Calu3 (cell line): ENCODE measurements at regions not wholly inside any gene's neighbourhood (a gene's known extent, or its start where the extent isn't known, plus 50 kb on each side); places are given as distances from the start of the nearest gene placed in this dataset.

Source experiments
- BruUV-seq: library from RNA; stranded (reverse); fragments of 400-500 nt; replicated peaks from 2 replicates; lab custom pipeline; 2021; lab: Mats Ljungman, UMichigan
- CTCF ChIA-PET: fragments of 300-600 bp; sonication (Branson Sonifier 250); formaldehyde crosslinking; loops from one replicate; lab custom pipeline; 2022; ENCODE audit warnings: antibody characterized with exemption; lab: Charles Lee
- DNase-seq: peaks from one replicate; pipeline ENCODE4 v3.0.0; 2022
- H3K27ac Mint-ChIP-seq: one replicate; pipeline ENCODE4 v1.8.0; 2022; ENCODE audit warnings: mixed read lengths; ENCODE audit not compliant: unreplicated experiment
- H3K27me3 Mint-ChIP-seq: one replicate; pipeline ENCODE4 v1.8.0; 2022; ENCODE audit warnings: mixed read lengths; ENCODE audit not compliant: unreplicated experiment
- H3K36me3 Mint-ChIP-seq: one replicate; pipeline ENCODE4 v1.8.0; 2022; ENCODE audit warnings: mild to moderate bottlenecking, moderate library complexity, mixed read lengths; ENCODE audit not compliant: insufficient read depth, unreplicated experiment
- H3K4me1 Mint-ChIP-seq: one replicate; pipeline ENCODE4 v1.8.0; 2022; ENCODE audit warnings: mild to moderate bottlenecking, low read depth, mixed read lengths; ENCODE audit not compliant: unreplicated experiment
- H3K4me3 Mint-ChIP-seq: one replicate; pipeline ENCODE4 v1.8.0; 2022; ENCODE audit warnings: mild to moderate bottlenecking, low read depth, moderate library complexity, mixed read lengths; ENCODE audit not compliant: unreplicated experiment
- H3K9me3 Mint-ChIP-seq: one replicate; pipeline ENCODE4 v1.8.0; 2022; ENCODE audit warnings: low read depth, mixed read lengths; ENCODE audit not compliant: unreplicated experiment
- CTCF ChIP-seq: fragments of 200-600 bp; IDR thresholded peaks from one replicate; pipeline ENCODE4 v1.8.0; 2022; ENCODE audit warnings: antibody characterized with exemption; ENCODE audit not compliant: unreplicated experiment
- intact Hi-C: fragments of 100-400 bp; cut with micrococcal nuclease; formaldehyde crosslinking; loops from one replicate; pipeline ENCODE4 v1.10.0; 2022; ENCODE audit not compliant: unreplicated experiment

GRCh38 chr2:8422450-8422800 is 259.4 kb upstream of the ID2 start:
- Mint-ChIP-seq H3K27me3 (no peaks in the 10 kb centered on the region), H3K9me3 (no peaks in the 10 kb centered on the region), H3K27ac (no peak overlapping the region), H3K36me3 (no peaks in the 10 kb centered on the region), H3K4me3 (no peak overlapping the region), H3K4me1 (peaks cover under 1% of the 10 kb centered on the region)
- CTCF ChIA-PET: no interaction called here
- TF ChIP-seq CTCF: no peak
- intact Hi-C loops: no loop called here
- no peak for DNase-seq
- BruUV-seq: no TSS peak

- CTCF ChIA-PET: no interaction called here
- no peaks in the 10 kb centered on the region for H3K9me3 Mint-ChIP-seq
- no peak for TF ChIP-seq CTCF
- intact Hi-C loops: no loop called here
- BruUV-seq: no TSS peak
- no peaks in the 10 kb centered on the region for H3K4me1 Mint-ChIP-seq
- H3K4me3 Mint-ChIP-seq: no peak overlapping the region
- no peaks in the 10 kb centered on the region for H3K27me3 Mint-ChIP-seq
- H3K36me3 Mint-ChIP-seq: no peaks in the 10 kb centered on the region
- H3K27ac Mint-ChIP-seq: no peak overlapping the region
- no peak for DNase-seq
Observed at GRCh38 chr2:8424997-8425900, 256.6 kb upstream of the ID2 start.

- Mint-ChIP-seq H3K27ac (no peak overlapping the region), H3K9me3 (peaks cover 2% of the 10 kb centered on the region), H3K4me1 (no peaks in the 10 kb centered on the region), H3K4me3 (no peak overlapping the region), H3K36me3 (no peaks in the 10 kb centered on the region), H3K27me3 (no peaks in the 10 kb centered on the region)
- no peak for TF ChIP-seq CTCF
- no TSS peak for BruUV-seq
- intact Hi-C loops: no loop called here
- CTCF ChIA-PET: no interaction called here
- no peak for DNase-seq
Observed at GRCh38 chr2:8426550-8426949, 255.3 kb upstream of the ID2 start.

GRCh38 chr2:8427211-8427610 is 254.6 kb upstream of the ID2 start:
- Mint-ChIP-seq H3K4me1 (no peaks in the 10 kb centered on the region), H3K4me3 (no peak overlapping the region), H3K27ac (no peak overlapping the region), H3K36me3 (no peaks in the 10 kb centered on the region), H3K9me3 (peaks cover 2% of the 10 kb centered on the region), H3K27me3 (no peaks in the 10 kb centered on the region)
- DNase-seq: no peak
- CTCF ChIA-PET: no interaction called here
- no peak for TF ChIP-seq CTCF
- intact Hi-C loops: no loop called here
- BruUV-seq: no TSS peak
